Neural cell (in vitro differentiated cells): ENCODE measurements at regions not wholly inside any gene's neighbourhood (a gene's known extent, or its start where the extent isn't known, plus 50 kb on each side); places are given as distances from the start of the nearest gene placed in this dataset.

Source experiments
- H2AFZ ChIP-seq: fragments of 200-600, 300-800 bp; sonication (generic), shearing (Covaris generic); 2 replicates; pipeline ENCODE4 v1.6.0; 2014; ENCODE audit warnings: low read depth, mild to moderate bottlenecking, antibody characterized with exemption, low read length, moderate library complexity
- H3F3A ChIP-seq: fragments of 200-600 bp; shearing (Covaris generic); 2 replicates; pipeline ENCODE4 v1.6.1; 2016; ENCODE audit warnings: mild to moderate bottlenecking, moderate library complexity, mixed read lengths, antibody characterized with exemption, low read length; ENCODE audit not compliant: insufficient read depth, poor library complexity, severe bottlenecking
- H3K27ac ChIP-seq: fragments of 200-600, 300-800 bp; sonication (generic), shearing (Covaris generic); 2 replicates; pipeline ENCODE4 v1.5.1; 2014; ENCODE audit warnings: mild to moderate bottlenecking, low read length, moderate library complexity
- H3K27me3 ChIP-seq: fragments of 300-800, 200-600 bp; sonication (generic), shearing (Covaris generic); 2 replicates; pipeline ENCODE4 v1.6.0; 2014; ENCODE audit warnings: mild to moderate bottlenecking, low read depth, low read length, moderate library complexity; ENCODE audit not compliant: insufficient read depth
- H3K36me3 ChIP-seq: fragments of 300-800, 200-600 bp; sonication (generic), shearing (Covaris generic); 2 replicates; pipeline ENCODE4 v1.5.1; 2014; ENCODE audit warnings: mild to moderate bottlenecking, antibody characterized with exemption, low read length, moderate library complexity; ENCODE audit not compliant: insufficient read depth
- H3K4me2 ChIP-seq: fragments of 300-800, 200-600 bp; sonication (generic), shearing (Covaris generic); 2 replicates; pipeline ENCODE4 v1.6.0; 2014; ENCODE audit warnings: mild to moderate bottlenecking, low read length
- H3K4me3 ChIP-seq: fragments of 300-800, 200-600 bp; sonication (generic), shearing (Covaris generic); 2 replicates; pipeline ENCODE4 v1.5.1; 2014; ENCODE audit warnings: mild to moderate bottlenecking, low read length, moderate library complexity
- H3K79me2 ChIP-seq: fragments of 200-600 bp; shearing (Covaris generic); replicated peaks from 2 replicates; pipeline ENCODE4 v1.6.0; 2014; ENCODE audit warnings: mild to moderate bottlenecking, low read length, moderate library complexity; ENCODE audit not compliant: insufficient read depth
- H3K9ac ChIP-seq: fragments of 300-800, 200-600 bp; sonication (generic), shearing (Covaris generic); 2 replicates; pipeline ENCODE4 v1.6.1; 2016; ENCODE audit warnings: mild to moderate bottlenecking, low read length, mixed read lengths
- H3K9me2 ChIP-seq: fragments of 200-600 bp; shearing (Covaris generic); 2 replicates; pipeline ENCODE4 v1.6.1; 2016; ENCODE audit warnings: mild to moderate bottlenecking, low read length, mixed read lengths; ENCODE audit not compliant: insufficient read depth
- H3K9me3 ChIP-seq: fragments of 200-600, 300-800 bp; sonication (generic), shearing (Covaris generic); 2 replicates; pipeline ENCODE4 v1.6.1; 2016; ENCODE audit warnings: mild to moderate bottlenecking, mixed run types, low read length, moderate library complexity, mixed read lengths
- H4K20me1 ChIP-seq: fragments of 200-600 bp; shearing (Covaris generic); 2 replicates; pipeline ENCODE4 v1.6.1; 2016; ENCODE audit warnings: mild to moderate bottlenecking, mixed run types; ENCODE audit not compliant: insufficient read depth
- CTCF ChIP-seq: fragments of 450-650 bp; IDR thresholded peaks from 2 replicates; pipeline ENCODE4 v1.5.1; 2014; ENCODE audit warnings: antibody characterized with exemption, mild to moderate bottlenecking, moderate library complexity; ENCODE audit not compliant: poor library complexity, severe bottlenecking
- EP300 ChIP-seq: fragments of 450-650 bp; conservative IDR thresholded peaks from 2 replicates; pipeline ENCODE4 v1.6.1; 2014; ENCODE audit warnings: antibody characterized with exemption, mild to moderate bottlenecking, moderate library complexity; ENCODE audit not compliant: poor library complexity, severe bottlenecking
- EZH2 ChIP-seq: fragments of 200-600, 300-800 bp; shearing (Covaris generic), sonication (generic); IDR thresholded peaks from 2 replicates; pipeline ENCODE4 v1.6.1; 2014; ENCODE audit warnings: antibody characterized with exemption, low read length, borderline replicate concordance, mild to moderate bottlenecking; ENCODE audit not compliant: insufficient read depth, poor library complexity, severe bottlenecking
- MXI1 ChIP-seq: fragments of 450-650 bp; conservative IDR thresholded peaks from 2 replicates; pipeline ENCODE4 v1.6.1; 2014; ENCODE audit warnings: antibody characterized with exemption, mild to moderate bottlenecking; ENCODE audit not compliant: poor library complexity, severe bottlenecking
- POLR2AphosphoS5 ChIP-seq: IDR thresholded peaks from 2 replicates; pipeline ENCODE4 v1.6.1; 2012
- RAD21 ChIP-seq: fragments of 450-650 bp; conservative IDR thresholded peaks from 2 replicates; pipeline ENCODE4 v1.6.1; 2014; ENCODE audit warnings: antibody characterized with exemption, mild to moderate bottlenecking, moderate library complexity
- REST ChIP-seq: IDR thresholded peaks from 2 replicates; pipeline ENCODE4 v1.6.1; 2012; ENCODE audit warnings: borderline replicate concordance
- SMC3 ChIP-seq: fragments of 450-650 bp; conservative IDR thresholded peaks from 2 replicates; pipeline ENCODE4 v1.6.1; 2014; ENCODE audit warnings: antibody characterized with exemption, mild to moderate bottlenecking, moderate library complexity; ENCODE audit not compliant: poor library complexity
- TAF1 ChIP-seq: IDR thresholded peaks from 2 replicates; pipeline ENCODE4 v1.6.1; 2012; ENCODE audit warnings: low read depth

- Histone ChIP-seq H2AFZ (no peak overlapping the region), H3K9me2 (no peaks in the 10 kb centered on the region), H3K9me3 (no peaks in the 10 kb centered on the region), H3K9ac (no peak overlapping the region), H3K36me3 (no peaks in the 10 kb centered on the region), H3F3A (no peaks in the 10 kb centered on the region), H3K27me3 (no peaks in the 10 kb centered on the region), H3K4me3 (no peak overlapping the region), H3K4me2 (no peak overlapping the region), H3K27ac (no peak overlapping the region), H3K79me2 (no peaks in the 10 kb centered on the region), H4K20me1 (no peaks in the 10 kb centered on the region)
- no peak for TF ChIP-seq REST
- TF ChIP-seq POLR2AphosphoS5, result no peak
- TF ChIP-seq SMC3, result no peak
- TF ChIP-seq CTCF, result no peak
- no peak for TF ChIP-seq TAF1
- no peak for TF ChIP-seq EP300
- TF ChIP-seq EZH2, result no peak
- TF ChIP-seq MXI1, result no peak
- no peak for TF ChIP-seq RAD21
Measured at GRCh38 chr1:36645867-36646266, 163.2 kb upstream of the CSF3R start.

- H3K36me3 ChIP-seq, result no peaks in the 10 kb centered on the region
- H3K4me3 ChIP-seq, result no peak overlapping the region
- H3K27ac ChIP-seq, result no peak overlapping the region
- no peaks in the 10 kb centered on the region for H3K9me3 ChIP-seq
- H4K20me1 ChIP-seq, result no peaks in the 10 kb centered on the region
- no peaks in the 10 kb centered on the region for H3K9me2 ChIP-seq
- H3K79me2 ChIP-seq, result no peaks in the 10 kb centered on the region
- no peaks in the 10 kb centered on the region for H3K27me3 ChIP-seq
- H2AFZ ChIP-seq, result no peak overlapping the region
- no peak overlapping the region for H3K9ac ChIP-seq
- no peaks in the 10 kb centered on the region for H3F3A ChIP-seq
- no peak overlapping the region for H3K4me2 ChIP-seq
- TF ChIP-seq REST, result no peak
- no peak for TF ChIP-seq TAF1
- TF ChIP-seq CTCF, result no peak
- TF ChIP-seq EZH2, result no peak
- no peak for TF ChIP-seq MXI1
- TF ChIP-seq SMC3, result no peak
- TF ChIP-seq RAD21, result no peak
- TF ChIP-seq POLR2AphosphoS5, result no peak
- TF ChIP-seq EP300, result no peak
Measured at GRCh38 chr1:36644556-36644955, 161.8 kb upstream of the CSF3R start.
